ENCODE measurements at regions not wholly inside any gene's neighbourhood (a gene's known extent, or its start where the extent isn't known, plus 50 kb on each side); places are given as distances from the start of the nearest gene placed in this dataset.

- TF ChIP-seq CTCF (IDR thresholded peaks at IDR 0.05) (no peak), POLR2A (IDR thresholded peaks at IDR 0.05) (no peak)
Measured at GRCh38 chr11:129322941-129323340, 52.7 kb upstream of the BARX2 start.

Measured in ovary (tissue), 3 donors.